Suprapubic skin (tissue), 4 donors: ENCODE measurements at regions not wholly inside any gene's neighbourhood (a gene's known extent, or its start where the extent isn't known, plus 50 kb on each side); places are given as distances from the start of the nearest gene placed in this dataset.

Experiments
- EP300 ChIP-seq: sonication (generic); formaldehyde crosslinking; IDR thresholded peaks from one replicate; pipeline ENCODE4 v1.6.1; 2017; ENCODE audit warnings: antibody characterized with exemption
- POLR2A ChIP-seq, 2 donors: fragments of 450-650 bp; IDR thresholded peaks; one replicate each; pipeline ENCODE4 v1.6.1; 2017; ENCODE audit warnings: antibody characterized with exemption in 2 of 2, mild to moderate bottlenecking in 2 of 2, moderate library complexity in 2 of 2
- POLR2AphosphoS5 ChIP-seq, 3 donors: sonication (generic); formaldehyde crosslinking; IDR thresholded peaks; one replicate each; pipeline ENCODE4 v1.6.1; 2017; ENCODE audit warnings: antibody characterized with exemption in 3 of 3
- TF ChIP-seq, protein P1 (sequence below), 2 donors: fragments of 200-600 bp in 1 of 2; fragments of 450-650 bp in 1 of 2; sonication (generic) in 1 of 2; IDR thresholded peaks; one replicate each; pipeline ENCODE4 v1.5.1; 2016 to 2019; ENCODE audit warnings: antibody characterized with exemption in 2 of 2, mild to moderate bottlenecking in 1 of 2, moderate library complexity in 1 of 2

DNA sequence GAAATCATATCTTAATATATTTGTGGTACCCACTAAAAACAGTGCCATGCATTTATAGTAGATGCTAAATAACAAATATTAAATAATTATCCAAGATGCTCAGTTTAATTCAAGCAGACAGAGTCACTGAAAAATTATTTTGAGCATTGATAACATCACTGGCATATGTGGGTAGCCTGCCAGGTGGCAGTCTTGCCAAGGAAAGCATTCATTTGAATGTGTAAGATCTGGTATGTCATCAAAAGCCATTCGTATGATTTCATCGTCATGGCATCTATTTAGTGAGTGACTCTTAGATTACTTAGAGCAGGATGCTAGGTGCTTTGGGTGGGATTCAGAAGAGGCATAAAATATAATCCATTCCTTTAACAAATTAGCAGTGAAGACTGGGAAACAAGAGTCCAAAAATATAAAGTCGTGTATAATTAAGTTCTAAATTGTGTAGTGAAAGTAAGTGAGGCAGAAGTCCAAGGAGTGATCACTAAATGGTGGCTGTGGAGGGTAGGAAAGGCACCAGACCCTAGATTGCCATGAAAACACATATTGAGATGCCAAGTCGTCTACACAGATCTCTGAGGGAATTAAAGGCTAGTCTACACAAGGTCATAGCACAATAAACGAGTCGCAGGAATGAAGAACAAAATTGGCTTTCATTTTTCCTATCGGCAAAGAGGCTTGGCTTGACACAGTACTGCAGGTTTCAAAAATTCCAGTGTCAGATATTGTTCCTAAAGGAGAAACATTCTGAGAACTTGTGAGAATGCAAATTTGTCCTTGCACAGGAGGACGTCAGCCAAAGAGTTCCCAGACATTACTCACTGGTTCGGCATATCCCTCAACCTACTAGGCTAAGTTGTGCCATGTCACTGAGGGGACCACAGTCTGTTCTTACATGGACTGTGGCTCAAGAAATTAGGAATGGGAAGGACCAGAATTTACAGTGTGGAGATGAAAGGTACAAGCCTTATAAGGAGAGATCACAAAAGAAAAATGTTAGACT lies 130.8 kb downstream of the LYPLAL1 start:
- TF ChIP-seq POLR2A (IDR thresholded peaks at IDR 0.05) (no peak), POLR2AphosphoS5 (IDR thresholded peaks at IDR 0.05) (no peak), EP300 (no peak)
- TF ChIP-seq, protein P1, sequence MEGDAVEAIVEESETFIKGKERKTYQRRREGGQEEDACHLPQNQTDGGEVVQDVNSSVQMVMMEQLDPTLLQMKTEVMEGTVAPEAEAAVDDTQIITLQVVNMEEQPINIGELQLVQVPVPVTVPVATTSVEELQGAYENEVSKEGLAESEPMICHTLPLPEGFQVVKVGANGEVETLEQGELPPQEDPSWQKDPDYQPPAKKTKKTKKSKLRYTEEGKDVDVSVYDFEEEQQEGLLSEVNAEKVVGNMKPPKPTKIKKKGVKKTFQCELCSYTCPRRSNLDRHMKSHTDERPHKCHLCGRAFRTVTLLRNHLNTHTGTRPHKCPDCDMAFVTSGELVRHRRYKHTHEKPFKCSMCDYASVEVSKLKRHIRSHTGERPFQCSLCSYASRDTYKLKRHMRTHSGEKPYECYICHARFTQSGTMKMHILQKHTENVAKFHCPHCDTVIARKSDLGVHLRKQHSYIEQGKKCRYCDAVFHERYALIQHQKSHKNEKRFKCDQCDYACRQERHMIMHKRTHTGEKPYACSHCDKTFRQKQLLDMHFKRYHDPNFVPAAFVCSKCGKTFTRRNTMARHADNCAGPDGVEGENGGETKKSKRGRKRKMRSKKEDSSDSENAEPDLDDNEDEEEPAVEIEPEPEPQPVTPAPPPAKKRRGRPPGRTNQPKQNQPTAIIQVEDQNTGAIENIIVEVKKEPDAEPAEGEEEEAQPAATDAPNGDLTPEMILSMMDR (IDR thresholded peaks at IDR 0.05) = no peak
